ENCODE measurements at regions not wholly inside any gene's neighbourhood (a gene's known extent, or its start where the extent isn't known, plus 50 kb on each side); places are given as distances from the start of the nearest gene placed in this dataset.
A peak's percentile ranks its signal among the peaks of the same experiment; 100 is the strongest.

DNA sequence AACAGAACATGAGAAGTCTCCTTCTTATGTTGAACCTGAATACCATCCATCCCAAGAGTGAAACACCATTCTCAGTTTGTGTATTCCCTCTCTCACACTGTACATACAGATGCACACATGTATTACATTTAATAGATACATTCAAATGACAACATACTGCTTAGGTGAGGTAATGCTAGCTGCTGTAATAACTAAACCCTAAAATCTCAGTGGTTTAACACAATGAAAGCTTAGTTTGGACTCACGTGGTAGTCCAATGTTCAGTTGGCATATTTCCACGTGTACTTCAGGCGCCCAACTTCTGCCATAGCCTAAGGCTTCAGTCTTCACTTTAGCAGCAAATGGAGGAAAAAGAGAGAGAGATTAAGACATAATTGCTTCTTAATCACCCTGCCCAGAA is 351.1 kb upstream of the PMFBP1 start:
- TF ChIP-seq, protein P1, sequence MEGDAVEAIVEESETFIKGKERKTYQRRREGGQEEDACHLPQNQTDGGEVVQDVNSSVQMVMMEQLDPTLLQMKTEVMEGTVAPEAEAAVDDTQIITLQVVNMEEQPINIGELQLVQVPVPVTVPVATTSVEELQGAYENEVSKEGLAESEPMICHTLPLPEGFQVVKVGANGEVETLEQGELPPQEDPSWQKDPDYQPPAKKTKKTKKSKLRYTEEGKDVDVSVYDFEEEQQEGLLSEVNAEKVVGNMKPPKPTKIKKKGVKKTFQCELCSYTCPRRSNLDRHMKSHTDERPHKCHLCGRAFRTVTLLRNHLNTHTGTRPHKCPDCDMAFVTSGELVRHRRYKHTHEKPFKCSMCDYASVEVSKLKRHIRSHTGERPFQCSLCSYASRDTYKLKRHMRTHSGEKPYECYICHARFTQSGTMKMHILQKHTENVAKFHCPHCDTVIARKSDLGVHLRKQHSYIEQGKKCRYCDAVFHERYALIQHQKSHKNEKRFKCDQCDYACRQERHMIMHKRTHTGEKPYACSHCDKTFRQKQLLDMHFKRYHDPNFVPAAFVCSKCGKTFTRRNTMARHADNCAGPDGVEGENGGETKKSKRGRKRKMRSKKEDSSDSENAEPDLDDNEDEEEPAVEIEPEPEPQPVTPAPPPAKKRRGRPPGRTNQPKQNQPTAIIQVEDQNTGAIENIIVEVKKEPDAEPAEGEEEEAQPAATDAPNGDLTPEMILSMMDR (IDR thresholded peaks at IDR 0.05; ENCODE audit: extremely low read depth, missing control alignments): no peak
- DNase-seq (ENCODE audit: low spot score): no peak

DNA sequence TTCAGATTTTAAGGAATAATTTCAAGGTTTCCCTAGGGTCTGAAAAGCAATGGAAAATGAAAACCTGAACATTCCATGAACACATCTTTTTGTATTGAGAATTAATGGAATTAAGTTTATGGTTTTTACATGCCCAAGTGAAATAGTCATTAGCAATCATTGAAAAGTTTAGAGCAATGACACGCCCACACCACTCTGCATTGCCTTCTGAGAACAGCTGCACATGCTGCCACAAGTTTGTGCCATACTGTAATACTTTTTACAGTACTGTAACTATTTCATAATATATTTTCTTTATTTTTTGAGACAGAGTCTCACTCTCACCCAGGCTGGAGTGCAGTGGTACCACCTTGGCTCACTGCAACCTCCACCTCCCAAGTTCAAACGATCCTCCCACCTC is 345.2 kb upstream of the PMFBP1 start:
- TF ChIP-seq, protein P1 (IDR thresholded peaks at IDR 0.05; ENCODE audit: extremely low read depth, missing control alignments): no peak
- no peak for DNase-seq (ENCODE audit: low spot score)

DNA sequence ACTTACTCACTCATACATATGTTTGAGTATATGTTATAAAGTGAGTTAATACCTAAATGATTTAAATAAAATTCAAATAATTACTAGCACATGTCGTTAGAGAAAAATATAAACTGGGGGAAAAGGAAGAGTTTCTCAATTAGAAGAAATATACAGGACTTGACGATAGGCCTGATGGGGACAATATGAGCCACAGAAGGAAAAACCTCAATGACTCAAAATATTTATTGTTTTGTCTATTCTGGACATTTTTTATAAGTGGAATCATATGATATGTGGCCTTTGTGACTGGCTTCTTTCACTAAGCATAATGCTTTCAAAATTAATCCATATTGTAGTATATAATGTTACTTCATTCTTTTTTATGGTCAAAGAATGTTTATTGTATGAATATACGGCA is 339.2 kb upstream of the PMFBP1 start:
- no peak for DNase-seq (ENCODE audit: low spot score)
- TF ChIP-seq, protein P1 (IDR thresholded peaks at IDR 0.05; ENCODE audit: extremely low read depth, missing control alignments): no peak

DNA sequence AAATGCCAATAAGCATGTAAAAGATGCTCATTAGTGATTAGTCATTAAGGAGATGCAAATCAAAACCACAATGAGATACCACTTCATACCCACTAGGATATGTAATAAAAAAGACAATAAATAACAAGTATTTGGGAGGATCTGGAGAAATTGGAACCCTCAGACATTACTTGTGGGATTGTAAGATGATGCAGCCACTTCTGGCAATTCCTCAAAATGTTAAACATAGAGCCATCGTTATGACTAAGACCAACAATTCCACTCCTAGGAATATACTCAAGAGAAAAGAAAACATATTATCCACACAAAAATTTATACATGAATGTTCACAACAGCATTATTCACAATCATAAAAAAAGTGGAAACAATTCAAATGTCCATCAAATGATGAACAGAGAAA is 336.2 kb upstream of the PMFBP1 start:
- TF ChIP-seq, protein P1 (IDR thresholded peaks at IDR 0.05; ENCODE audit: extremely low read depth, missing control alignments): no peak
- DNase-seq (ENCODE audit: low spot score): no peak

DNA sequence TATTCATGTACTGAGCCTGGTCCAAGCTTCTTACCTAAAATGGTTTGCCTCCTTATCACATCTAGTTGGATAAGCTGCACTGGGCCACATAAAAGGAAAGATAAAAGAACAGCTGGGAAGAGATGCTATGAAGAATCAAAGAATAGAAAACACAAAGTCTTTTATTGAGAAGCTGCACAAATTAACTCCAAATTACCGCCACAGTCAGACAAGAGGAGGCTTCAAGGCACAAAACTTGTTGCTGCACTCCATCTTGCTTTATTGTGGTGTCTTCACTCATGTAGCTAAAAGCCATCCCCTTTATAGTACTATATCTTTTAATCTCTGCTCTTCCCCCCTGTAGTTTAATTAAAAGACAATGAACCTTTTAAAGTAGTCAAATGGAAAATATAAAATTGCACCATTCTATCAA is 330.6 kb upstream of the PMFBP1 start:
- TF ChIP-seq, protein P1 (IDR thresholded peaks at IDR 0.05; ENCODE audit: extremely low read depth, missing control alignments): no peak
- DNase-seq (ENCODE audit: low spot score): no peak

DNA sequence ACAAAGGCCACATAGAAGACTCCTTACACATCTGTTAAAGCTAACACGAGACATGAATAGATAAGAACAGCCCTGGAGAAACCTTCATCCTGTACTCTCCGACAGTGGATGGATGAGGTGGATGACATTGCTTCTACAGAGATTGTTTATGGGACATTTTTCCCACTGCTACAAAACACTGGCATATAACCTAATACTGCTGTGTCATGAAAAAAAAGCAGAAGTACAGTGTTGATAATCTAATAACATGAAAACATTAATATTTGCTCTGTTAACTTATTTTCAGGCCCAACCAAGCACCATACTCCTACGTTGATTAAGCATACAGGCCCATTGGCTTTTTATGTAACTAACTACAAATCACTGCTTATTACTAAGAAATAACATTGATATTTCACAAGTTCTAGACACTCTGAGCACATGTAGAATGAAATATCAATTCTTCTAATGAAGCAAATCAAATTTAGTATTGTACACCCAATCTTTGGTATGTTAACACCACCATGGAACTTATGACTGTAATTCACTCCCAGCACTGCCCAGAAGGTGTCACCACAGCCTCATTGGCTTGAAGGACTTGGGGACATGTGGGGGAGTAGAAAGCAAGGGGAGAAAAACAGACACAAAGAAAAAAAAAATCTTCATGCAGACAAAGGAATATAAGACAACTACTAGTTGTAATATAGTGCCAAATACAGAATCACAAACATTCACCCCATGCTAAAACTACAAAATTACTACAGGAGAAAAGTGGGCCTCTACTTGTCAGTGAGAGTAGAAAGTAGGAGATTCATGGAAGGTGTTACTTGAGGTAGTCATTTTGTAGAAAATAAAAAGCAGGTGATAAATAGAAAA is 330.0 kb upstream of the PMFBP1 start:
- TF ChIP-seq, protein P1 (IDR thresholded peaks at IDR 0.05; ENCODE audit: extremely low read depth, missing control alignments): peak; percentile 81
- peak; percentile 76 for DNase-seq (ENCODE audit: low spot score)

DNA sequence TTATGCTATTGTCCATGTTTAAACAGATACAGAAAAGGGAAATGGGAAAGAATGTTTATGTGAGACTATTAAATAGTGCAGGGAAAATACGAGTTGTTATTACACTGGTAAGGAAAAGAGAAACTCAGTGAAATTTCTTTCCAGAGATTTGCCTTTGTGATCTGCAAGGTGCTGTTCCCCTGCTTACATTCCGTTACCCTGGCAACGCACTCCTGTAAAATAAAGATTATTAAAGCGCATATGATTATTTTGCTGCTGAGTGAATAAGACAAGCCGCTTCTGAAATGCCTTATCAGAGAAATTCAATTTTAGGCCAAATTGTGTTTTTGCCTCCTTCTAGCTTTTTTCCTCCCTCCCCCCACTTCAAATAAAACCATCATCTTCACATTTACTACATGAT is 328.6 kb upstream of the PMFBP1 start:
- TF ChIP-seq, protein P1 (IDR thresholded peaks at IDR 0.05; ENCODE audit: extremely low read depth, missing control alignments): no peak
- DNase-seq (ENCODE audit: low spot score): no peak

Measured in GM20000 (cell line).